HepG2 (cell line): ENCODE measurements at regions not wholly inside any gene's neighbourhood (a gene's known extent, or its start where the extent isn't known, plus 50 kb on each side); places are given as distances from the start of the nearest gene placed in this dataset.
A peak's percentile ranks its signal among the peaks of the same experiment; 100 is the strongest.

Experiments
- CREBL2 ChIP-seq: sonication (generic); formaldehyde crosslinking; IDR thresholded peaks from 2 replicates; pipeline ENCODE4 v1.8.1; 2023; ENCODE audit warnings: missing genetic modification reagents, mild to moderate bottlenecking, borderline replicate concordance
- DMTF1 ChIP-seq: sonication (generic); formaldehyde crosslinking; IDR thresholded peaks from 2 replicates; pipeline ENCODE4 v1.4.0; 2020; ENCODE audit warnings: mild to moderate bottlenecking, missing genetic modification reagents
- GATAD2A ChIP-seq: IDR thresholded peaks from 2 replicates; pipeline ENCODE4 v1.6.1; 2016
- JUNB ChIP-seq: sonication (generic); formaldehyde crosslinking; IDR thresholded peaks from 2 replicates; pipeline ENCODE4 v1.8.0; 2022; ENCODE audit warnings: missing genetic modification reagents, mild to moderate bottlenecking, borderline replicate concordance
- MAFF ChIP-seq: IDR thresholded peaks from 2 replicates; pipeline ENCODE4 v1.6.1; 2011; ENCODE audit warnings: low read depth, low read length, improper control_type of control experiment
- MXD3 ChIP-seq: IDR thresholded peaks from 2 replicates; pipeline ENCODE4 v1.6.1; 2016; ENCODE audit warnings: mild to moderate bottlenecking, missing biosample characterization, missing genetic modification reagents
- NONO ChIP-seq, 2 experiments: fragments of 450-650 bp in 1 of 2; sonication (generic) in 1 of 2; formaldehyde crosslinking in 1 of 2; IDR thresholded peaks in 1 of 2; conservative IDR thresholded peaks in 1 of 2; 2 replicates each; pipeline versions ENCODE4 v1.6.1 to v1.8.0; 2017 to 2022; ENCODE audit warnings: mild to moderate bottlenecking in 1 of 2, missing genetic modification reagents in 1 of 2, moderate library complexity in 1 of 2
- RFXANK ChIP-seq: IDR thresholded peaks from 2 replicates; pipeline ENCODE4 v1.6.1; 2016
- SYNCRIP ChIP-seq: fragments of 200-400 bp; formaldehyde crosslinking; IDR thresholded peaks from 2 replicates; pipeline ENCODE4 v1.6.1; 2018; ENCODE audit warnings: mild to moderate bottlenecking, low read depth, low read length; ENCODE audit not compliant: insufficient read depth
- ZBTB25 ChIP-seq: IDR thresholded peaks from 2 replicates; pipeline ENCODE4 v1.6.1; 2018; ENCODE audit warnings: missing genetic modification reagents
- ZBTB34 ChIP-seq: sonication (generic); formaldehyde crosslinking; IDR thresholded peaks from 2 replicates; pipeline ENCODE4 v1.8.0; 2022; ENCODE audit warnings: mild to moderate bottlenecking, missing genetic modification reagents
- ZNF10 ChIP-seq: sonication (generic); formaldehyde crosslinking; IDR thresholded peaks from 2 replicates; pipeline ENCODE4 v1.4.0; 2020; ENCODE audit warnings: mild to moderate bottlenecking, low read depth, missing genetic modification reagents, borderline replicate concordance
- ZNF251 ChIP-seq: sonication (generic); formaldehyde crosslinking; IDR thresholded peaks from 2 replicates; pipeline ENCODE4 v1.9.0; 2021; ENCODE audit warnings: mild to moderate bottlenecking, missing genetic modification reagents
- ZNF407 ChIP-seq: sonication (generic); formaldehyde crosslinking; IDR thresholded peaks from one replicate; pipeline ENCODE4 v1.5.1; 2020; ENCODE audit warnings: mild to moderate bottlenecking, missing genetic modification reagents; ENCODE audit errors: not compliant biosample characterization
- ZNF552 ChIP-seq: sonication (generic); formaldehyde crosslinking; IDR thresholded peaks from 2 replicates; pipeline ENCODE4 v1.9.0; 2022; ENCODE audit warnings: missing genetic modification reagents, mild to moderate bottlenecking, borderline replicate concordance

GRCh38 chr6:139743664-139744437, 369.4 kb upstream of the CITED2 start (continued):
- TF ChIP-seq ZBTB34 (CRISPR knock-in tag) (no peak), CREBL2 (CRISPR knock-in tag) (no peak), JUNB (CRISPR knock-in tag) (no peak), SYNCRIP (no peak), NONO (IDR thresholded peaks at IDR 0.05) (no peak), NONO (CRISPR knock-in tag; conservative IDR thresholded peaks at IDR 0.05) (no peak), RFXANK (CRISPR knock-in tag) (no peak), DMTF1 (CRISPR knock-in tag) (no peak), ZNF407 (no peak), MXD3 (CRISPR knock-in tag) (no peak), ZNF10 (CRISPR knock-in tag) (no peak), MAFF (peak; percentile 92), ZNF251 (CRISPR knock-in tag) (no peak), ZBTB25 (CRISPR knock-in tag) (no peak), ZNF552 (CRISPR knock-in tag) (no peak), GATAD2A (0 out of 2 replicates have a peak, but pooled peaks have one; percentile 25)
